DMS114 treated with DMSO at 0.1 percent for 48 hours (cell line): ENCODE measurements at regions not wholly inside any gene's neighbourhood (a gene's known extent, or its start where the extent isn't known, plus 50 kb on each side); places are given as distances from the start of the nearest gene placed in this dataset.

ENCODE experiments used
- DNase-seq: peaks from one replicate; lab custom pipeline; 2025; ENCODE audit not compliant: unreplicated experiment; lab: John Stamatoyannopoulos, UW

- no peak for DNase-seq
These were observed 54.3 kb upstream of the ZNF800 start for GRCh38 chr7:127446842-127447241.
